HEK293T (cell line): ENCODE measurements at regions not wholly inside any gene's neighbourhood (a gene's known extent, or its start where the extent isn't known, plus 50 kb on each side); places are given as distances from the start of the nearest gene placed in this dataset.

Experiments used
- CTCF ChIA-PET: fragments of 350-600 bp; formaldehyde crosslinking; extraction: SDS; loops from one replicate; lab custom pipeline; 2021; ENCODE audit warnings: antibody characterized with exemption, inconsistent platforms; lab: Yijun Ruan, JAX
- POLR2A ChIA-PET: fragments of 350-600 bp; formaldehyde crosslinking; extraction: SDS; loops from one replicate; lab custom pipeline; 2020; ENCODE audit warnings: antibody characterized with exemption, inconsistent platforms; lab: Yijun Ruan, JAX
- DNase-seq: peaks from one replicate; pipeline ENCODE4 v3.0.0; 2012; ENCODE audit warnings: mixed read lengths; ENCODE audit errors: extremely low spot score
- ARNT ChIP-seq: fragments of 450-650 bp; IDR thresholded peaks from 2 replicates; pipeline ENCODE4 v1.6.1; 2017; ENCODE audit warnings: mild to moderate bottlenecking
- BHLHE40 ChIP-seq: fragments of 450-650 bp; IDR thresholded peaks from 2 replicates; pipeline ENCODE4 v1.6.1; 2016; ENCODE audit warnings: mild to moderate bottlenecking, moderate library complexity, borderline replicate concordance
- CTBP1 ChIP-seq: fragments of 450-650 bp; IDR thresholded peaks from 2 replicates; pipeline ENCODE4 v1.6.1; 2016; ENCODE audit warnings: borderline replicate concordance
- ELF4 ChIP-seq: fragments of 450-650 bp; IDR thresholded peaks from 2 replicates; pipeline ENCODE4 v1.6.1; 2017; ENCODE audit warnings: antibody characterized with exemption
- FOXA1 ChIP-seq: fragments of 450-650 bp; IDR thresholded peaks from 2 replicates; pipeline ENCODE4 v1.6.1; 2016; ENCODE audit warnings: mild to moderate bottlenecking
- FOXK2 ChIP-seq: fragments of 450-650 bp; IDR thresholded peaks from 2 replicates; pipeline ENCODE4 v1.6.1; 2016; ENCODE audit warnings: mild to moderate bottlenecking
- FOXM1 ChIP-seq: fragments of 450-650 bp; IDR thresholded peaks from 2 replicates; pipeline ENCODE4 v1.6.1; 2017; ENCODE audit warnings: mild to moderate bottlenecking, borderline replicate concordance
- HDGF ChIP-seq: fragments of 450-650 bp; IDR thresholded peaks from 2 replicates; pipeline ENCODE4 v1.6.1; 2017; ENCODE audit warnings: antibody characterized with exemption, borderline replicate concordance
- L3MBTL2 ChIP-seq: fragments of 450-650 bp; conservative IDR thresholded peaks from 2 replicates; pipeline ENCODE4 v1.6.1; 2016; ENCODE audit warnings: mild to moderate bottlenecking
- LEF1 ChIP-seq: fragments of 450-650 bp; IDR thresholded peaks from 2 replicates; pipeline ENCODE4 v1.6.1; 2017; ENCODE audit warnings: mild to moderate bottlenecking, borderline replicate concordance
- NFRKB ChIP-seq: fragments of 450-650 bp; IDR thresholded peaks from 2 replicates; pipeline ENCODE4 v1.6.1; 2016; ENCODE audit warnings: mild to moderate bottlenecking, moderate library complexity
- SP1 ChIP-seq: fragments of 450-650 bp; IDR thresholded peaks from 2 replicates; pipeline ENCODE4 v1.6.1; 2017
- SUZ12 ChIP-seq: fragments of 450-650 bp; IDR thresholded peaks from 2 replicates; pipeline ENCODE4 v1.6.1; 2016; ENCODE audit warnings: mild to moderate bottlenecking
- TARDBP ChIP-seq: fragments of 450-650 bp; IDR thresholded peaks from 2 replicates; pipeline ENCODE4 v1.6.1; 2016
- ZNF384 ChIP-seq: fragments of 450-650 bp; IDR thresholded peaks from 2 replicates; pipeline ENCODE4 v1.6.1; 2016
- TF ChIP-seq, protein P1 (sequence below): fragments of 450-650 bp; IDR thresholded peaks from 2 replicates; pipeline ENCODE4 v1.6.1; 2016

DNA sequence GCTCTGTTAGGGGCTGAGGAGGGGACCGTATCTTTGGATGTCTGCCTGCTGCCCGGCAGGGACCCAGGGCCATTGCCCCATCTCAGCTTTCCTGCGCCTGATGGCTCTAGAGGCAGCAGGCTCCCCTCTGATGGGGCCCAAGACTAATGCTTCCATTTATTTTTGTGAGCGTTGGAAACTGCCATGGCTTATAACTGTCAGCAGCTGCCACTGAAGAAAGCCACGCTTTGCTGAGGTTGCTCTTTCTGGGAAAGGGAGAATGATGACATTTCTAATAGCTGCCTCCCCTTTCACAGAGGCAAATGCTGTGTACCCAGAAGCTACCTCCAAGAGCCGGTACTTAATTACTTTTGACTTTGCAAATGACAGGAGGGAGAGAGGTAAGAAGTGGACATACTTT, 103.8 kb downstream of the HAPSTR1 start:
- TF ChIP-seq ELF4 = no peak
- TF ChIP-seq CTBP1 = no peak
- no peak for TF ChIP-seq BHLHE40
- no peak for TF ChIP-seq SP1
- ChIA-PET POLR2A (no interaction called here), CTCF (no interaction called here)
- no peak for DNase-seq

DNA sequence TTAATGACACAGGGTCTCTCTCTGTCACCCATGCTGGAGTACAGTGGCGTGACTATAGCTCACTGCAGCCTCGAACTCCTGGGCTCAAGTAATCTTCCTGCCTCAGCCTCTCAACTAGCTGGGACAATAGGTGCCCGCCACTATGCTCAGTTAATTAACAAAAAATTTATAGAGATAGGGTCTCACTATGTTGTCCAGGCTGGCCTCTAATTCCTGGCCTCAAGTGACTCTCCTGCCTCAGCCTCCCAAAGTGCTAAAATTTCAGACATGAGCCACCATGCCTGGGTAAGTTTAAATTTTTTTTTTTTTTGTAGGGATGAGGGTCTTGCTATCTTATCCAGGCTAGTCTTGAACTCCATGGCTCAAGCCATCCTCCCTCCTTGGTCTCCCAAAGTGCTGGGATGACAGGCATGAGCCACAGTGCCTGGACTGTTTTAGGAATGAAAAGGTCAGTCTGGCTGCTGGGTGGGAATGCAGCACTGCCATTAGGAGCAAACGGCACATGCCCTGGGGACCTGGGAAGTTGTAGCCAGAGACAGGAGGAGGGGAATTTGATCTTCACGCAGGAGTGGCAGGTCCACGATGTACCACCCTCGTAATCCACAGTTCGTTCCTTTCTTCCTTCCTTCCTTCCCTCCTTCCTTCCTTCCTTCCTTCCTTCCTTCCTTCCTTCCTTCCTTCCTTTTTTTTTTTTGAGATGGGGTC, 106.7 kb downstream of the HAPSTR1 start:
- ChIA-PET CTCF (no interaction called here), POLR2A (no interaction called here)
- TF ChIP-seq SP1 = no peak
- DNase-seq = no peak

DNA sequence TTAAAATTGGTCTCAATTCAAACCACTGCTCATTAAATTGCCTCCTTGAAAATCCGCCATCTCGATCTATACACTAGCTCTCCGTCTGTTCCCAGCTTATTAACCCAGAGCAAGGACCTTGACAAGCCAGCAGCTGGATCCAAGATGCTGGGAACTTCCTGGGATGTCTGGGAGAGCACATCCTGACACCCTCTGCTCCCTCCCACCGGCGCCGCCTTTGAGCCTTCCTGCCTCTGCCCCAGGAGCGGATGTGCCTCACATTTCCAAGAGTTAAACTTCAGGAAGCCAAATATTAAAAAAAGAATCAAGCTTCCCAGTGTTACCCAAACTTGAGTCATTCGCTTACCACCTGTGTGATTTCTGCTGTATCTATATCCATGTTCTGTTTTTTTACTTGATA, 107.9 kb downstream of the HAPSTR1 start:
- ChIA-PET POLR2A (no interaction called here), CTCF (no interaction called here)
- TF ChIP-seq FOXM1 (no peak), HDGF (no peak), SUZ12 (no peak), BHLHE40 (no peak), FOXA1 (no peak), LEF1 (no peak)
- no peak for DNase-seq

DNA sequence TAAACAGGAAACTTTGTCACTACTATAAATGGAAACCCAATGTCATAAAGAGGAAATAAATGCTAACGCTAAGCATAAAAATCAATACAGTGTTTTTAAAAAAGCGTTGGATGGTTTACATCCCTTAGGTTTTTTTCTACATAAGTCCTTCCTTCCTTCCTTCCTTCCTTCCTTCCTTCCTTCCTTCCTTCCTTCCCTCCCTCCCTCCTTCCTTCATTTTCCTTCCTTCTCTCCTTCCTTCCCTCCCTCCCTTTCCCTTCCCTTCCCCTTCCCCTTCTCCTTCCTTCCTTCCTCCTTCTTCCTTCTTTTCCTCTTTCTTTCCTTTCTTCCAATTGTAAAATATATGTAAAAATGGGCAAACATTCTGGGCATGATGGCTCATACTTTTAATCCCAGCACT, 108.3 kb downstream of the HAPSTR1 start:
- ChIA-PET POLR2A (no interaction called here), CTCF (no interaction called here)
- DNase-seq = no peak
- TF ChIP-seq CTBP1 (no peak), LEF1 (no peak), TARDBP (no peak), SUZ12 (no peak), FOXK2 (no peak), ZNF384 (no peak), SP1 (no peak)
- TF ChIP-seq, protein P1, sequence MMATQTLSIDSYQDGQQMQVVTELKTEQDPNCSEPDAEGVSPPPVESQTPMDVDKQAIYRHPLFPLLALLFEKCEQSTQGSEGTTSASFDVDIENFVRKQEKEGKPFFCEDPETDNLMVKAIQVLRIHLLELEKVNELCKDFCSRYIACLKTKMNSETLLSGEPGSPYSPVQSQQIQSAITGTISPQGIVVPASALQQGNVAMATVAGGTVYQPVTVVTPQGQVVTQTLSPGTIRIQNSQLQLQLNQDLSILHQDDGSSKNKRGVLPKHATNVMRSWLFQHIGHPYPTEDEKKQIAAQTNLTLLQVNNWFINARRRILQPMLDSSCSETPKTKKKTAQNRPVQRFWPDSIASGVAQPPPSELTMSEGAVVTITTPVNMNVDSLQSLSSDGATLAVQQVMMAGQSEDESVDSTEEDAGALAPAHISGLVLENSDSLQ = no peak

DNA sequence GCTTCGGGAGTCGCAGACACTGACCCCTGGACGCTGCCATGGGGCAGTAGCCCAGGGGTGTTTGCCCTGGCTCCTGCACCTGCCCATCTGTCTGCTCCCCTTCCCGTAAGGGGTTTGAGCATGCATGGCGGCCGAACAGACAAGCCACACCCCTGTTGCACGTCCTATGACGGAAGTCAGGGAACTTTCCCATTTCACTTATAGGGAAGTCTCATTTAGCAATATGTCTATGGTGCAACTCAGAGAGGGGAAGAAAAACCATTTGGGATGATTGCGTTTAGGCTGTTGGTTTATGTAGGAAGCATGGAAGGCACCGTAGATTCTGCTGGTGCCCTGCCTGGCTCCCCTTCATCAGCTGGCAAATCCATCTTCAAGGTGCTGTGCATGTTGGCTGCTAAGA, 112.5 kb downstream of the HAPSTR1 start:
- no peak for DNase-seq
- CTCF ChIA-PET = no interaction called here
- TF ChIP-seq SUZ12 (no peak), HDGF (no peak), NFRKB (no peak), ARNT (no peak), LEF1 (no peak), SP1 (no peak), TARDBP (no peak), L3MBTL2 (no peak), FOXA1 (no peak), BHLHE40 (no peak), CTBP1 (no peak)
- TF ChIP-seq, protein P1 = no peak
- POLR2A ChIA-PET = no interaction called here

DNA sequence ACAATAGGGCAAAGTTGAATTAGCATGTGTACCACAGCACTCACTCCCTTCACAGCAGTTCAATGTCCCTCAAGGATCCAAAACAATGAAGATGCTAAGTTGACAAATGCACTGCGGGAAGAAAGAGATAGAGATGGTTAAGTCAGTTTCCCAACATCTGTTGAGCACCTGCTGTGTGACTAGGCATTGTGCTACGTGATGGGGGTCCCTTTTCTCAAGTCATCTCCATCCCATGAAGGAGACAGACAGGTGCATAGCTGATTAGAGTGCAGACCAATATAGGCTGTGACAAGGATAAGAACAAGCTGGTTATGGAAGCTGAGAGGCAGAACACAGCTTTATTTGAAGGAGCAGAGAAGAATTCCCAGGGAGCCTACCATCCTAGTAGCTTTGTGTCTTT, 114.2 kb downstream of the HAPSTR1 start:
- TF ChIP-seq TARDBP = no peak
- TF ChIP-seq LEF1 = no peak
- no peak for TF ChIP-seq L3MBTL2
- TF ChIP-seq FOXK2 = no peak
- no peak for TF ChIP-seq ZNF384
- no peak for TF ChIP-seq BHLHE40
- no peak for TF ChIP-seq HDGF
- TF ChIP-seq ARNT = no peak
- TF ChIP-seq ELF4 = no peak
- no peak for TF ChIP-seq CTBP1
- TF ChIP-seq NFRKB = no peak
- TF ChIP-seq, protein P1 = no peak
- TF ChIP-seq SP1 = no peak
- TF ChIP-seq FOXA1 = no peak
- TF ChIP-seq FOXM1 = no peak
- TF ChIP-seq SUZ12 = no peak
- POLR2A ChIA-PET = no interaction called here
- CTCF ChIA-PET = no interaction called here
- no peak for DNase-seq

DNA sequence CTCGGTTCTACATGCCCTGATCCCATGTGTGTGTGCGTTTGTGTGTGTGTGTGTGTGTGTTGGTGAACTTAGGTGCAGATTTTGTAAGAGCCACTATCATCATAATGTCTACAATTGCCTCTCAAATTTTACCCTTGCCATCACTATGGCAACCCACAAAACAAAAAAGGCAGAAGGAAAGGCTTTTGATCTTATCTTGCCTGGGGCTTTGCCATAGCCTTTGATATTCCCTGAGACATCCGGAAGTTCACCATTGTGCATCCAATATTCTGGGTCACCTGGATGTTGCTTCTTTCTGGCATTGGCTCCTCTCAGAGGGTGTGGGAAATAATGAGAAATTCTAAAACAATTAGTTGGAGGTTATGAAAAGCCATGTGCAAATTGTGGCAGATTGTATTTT, 114.7 kb downstream of the HAPSTR1 start:
- DNase-seq = no peak
- CTCF ChIA-PET = no interaction called here
- POLR2A ChIA-PET = no interaction called here
- TF ChIP-seq, protein P1 = no peak
